H9 (cell line): ENCODE measurements at regions not wholly inside any gene's neighbourhood (a gene's known extent, or its start where the extent isn't known, plus 50 kb on each side); places are given as distances from the start of the nearest gene placed in this dataset.

Source experiments
- DNase-seq: peaks from one replicate; pipeline ENCODE4 v3.0.0-alpha.2; 2017
- H2AFZ ChIP-seq: one replicate; pipeline ENCODE4 v1.6.1; 2013; ENCODE audit warnings: mild to moderate bottlenecking, low read length, control low read depth, moderate library complexity
- H2AK5ac ChIP-seq: 2 replicates; pipeline ENCODE4 v1.6.1; 2013; ENCODE audit warnings: low read length, control low read depth, mixed read lengths; ENCODE audit not compliant: insufficient read length
- H2BK120ac ChIP-seq: one replicate; pipeline ENCODE4 v1.6.1; 2013; ENCODE audit warnings: low read depth, mild to moderate bottlenecking, low read length, control low read depth, inconsistent platforms; ENCODE audit not compliant: poor library complexity, severe bottlenecking
- H2BK12ac ChIP-seq: 2 replicates; pipeline ENCODE4 v1.6.1; 2013; ENCODE audit warnings: low read length, control low read depth, mixed read lengths, low read depth; ENCODE audit not compliant: insufficient read length
- H2BK15ac ChIP-seq: 2 replicates; pipeline ENCODE4 v1.6.1; 2013; ENCODE audit warnings: low read depth, low read length, control low read depth
- H2BK20ac ChIP-seq: one replicate; pipeline ENCODE4 v1.6.1; 2013; ENCODE audit warnings: low read depth, mild to moderate bottlenecking, low read length, control low read depth, inconsistent platforms; ENCODE audit not compliant: poor library complexity, severe bottlenecking
- H2BK5ac ChIP-seq: 2 replicates; pipeline ENCODE4 v1.6.1; 2013; ENCODE audit warnings: low read length, control low read depth, mixed read lengths; ENCODE audit not compliant: insufficient read length
- H3K14ac ChIP-seq: 2 replicates; pipeline ENCODE4 v1.6.1; 2013; ENCODE audit warnings: low read length, control low read depth; ENCODE audit not compliant: insufficient read depth
- H3K18ac ChIP-seq: 2 replicates; pipeline ENCODE4 v1.6.1; 2013; ENCODE audit warnings: low read depth, mild to moderate bottlenecking, mixed read lengths, low read length, control low read depth; ENCODE audit not compliant: insufficient read length
- H3K23ac ChIP-seq: 2 replicates; pipeline ENCODE4 v1.6.1; 2013; ENCODE audit warnings: low read length, control low read depth, mixed read lengths, low read depth; ENCODE audit not compliant: insufficient read length
- H3K23me2 ChIP-seq: 2 replicates; pipeline ENCODE4 v1.6.1; 2013; ENCODE audit warnings: low read depth, mild to moderate bottlenecking, mixed read lengths, low read length, control low read depth; ENCODE audit not compliant: insufficient read length, poor library complexity, severe bottlenecking
- H3K27ac ChIP-seq: 2 replicates; pipeline ENCODE4 v1.5.1; 2013; ENCODE audit warnings: low read length, control low read depth, mixed read lengths, low read depth; ENCODE audit not compliant: insufficient read length
- H3K27me3 ChIP-seq: 2 replicates; pipeline ENCODE4 v1.6.1; 2013; ENCODE audit warnings: low read length, control low read depth, inconsistent platforms; ENCODE audit not compliant: insufficient read depth
- H3K4ac ChIP-seq: 2 replicates; pipeline ENCODE4 v1.6.1; 2013; ENCODE audit warnings: low read depth, mild to moderate bottlenecking, control low read depth, inconsistent platforms, low read length, moderate library complexity
- H3K4me1 ChIP-seq: 2 replicates; pipeline ENCODE4 v1.6.1; 2013; ENCODE audit warnings: low read length, control low read depth, inconsistent platforms; ENCODE audit not compliant: insufficient read depth
- H3K4me2 ChIP-seq: 2 replicates; pipeline ENCODE4 v1.6.1; 2013; ENCODE audit warnings: low read length, control low read depth, mixed read lengths; ENCODE audit not compliant: insufficient read length, insufficient read depth
- H3K56ac ChIP-seq: 2 replicates; pipeline ENCODE4 v1.6.1; 2013; ENCODE audit warnings: low read depth, mild to moderate bottlenecking, mixed read lengths, low read length, control low read depth; ENCODE audit not compliant: insufficient read length
- H3K79me1 ChIP-seq: 2 replicates; pipeline ENCODE4 v1.6.1; 2013; ENCODE audit warnings: low read depth, mild to moderate bottlenecking, moderate library complexity, low read length, control low read depth, inconsistent platforms; ENCODE audit not compliant: insufficient read depth, poor library complexity, severe bottlenecking
- H3K79me2 ChIP-seq: 2 replicates; pipeline ENCODE4 v1.6.1; 2013; ENCODE audit warnings: low read length, control low read depth, inconsistent platforms; ENCODE audit not compliant: insufficient read depth
- H3K9ac ChIP-seq: 2 replicates; pipeline ENCODE4 v1.6.1; 2013; ENCODE audit warnings: low read length, control low read depth, mixed read lengths; ENCODE audit not compliant: insufficient read length; ENCODE audit errors: extremely low read depth
- H3K9me3 ChIP-seq: one replicate; pipeline ENCODE4 v1.6.1; 2013; ENCODE audit warnings: low read depth, low read length, inconsistent platforms; ENCODE audit not compliant: control insufficient read depth
- H3T11ph ChIP-seq: one replicate; pipeline ENCODE4 v1.6.1; 2013; ENCODE audit warnings: mild to moderate bottlenecking, low read length, control low read depth, inconsistent platforms
- H4K20me1 ChIP-seq: one replicate; pipeline ENCODE4 v1.6.1; 2013; ENCODE audit not compliant: control insufficient read depth, insufficient read length, insufficient read depth
- H4K5ac ChIP-seq: 2 replicates; pipeline ENCODE4 v1.6.1; 2013; ENCODE audit warnings: low read depth, mild to moderate bottlenecking, mixed read lengths, low read length, control low read depth; ENCODE audit not compliant: insufficient read length
- H4K8ac ChIP-seq: replicated peaks from 2 replicates; pipeline ENCODE4 v1.6.1; 2013; ENCODE audit warnings: low read length, control low read depth, mixed read lengths, low read depth; ENCODE audit not compliant: insufficient read length
- H4K91ac ChIP-seq: 2 replicates; pipeline ENCODE4 v1.6.1; 2013; ENCODE audit warnings: low read depth, mild to moderate bottlenecking, moderate library complexity, mixed read lengths, low read length, control low read depth; ENCODE audit not compliant: insufficient read length
- H3K27ac Mint-ChIP-seq, 3 experiments: 2 replicates in 2 of 3; 3 replicates in 1 of 3; pipeline ENCODE4 v1.8.0; 2020 to 2021; ENCODE audit warnings: mixed read lengths in 3 of 3, mild to moderate bottlenecking in 1 of 3, moderate library complexity in 1 of 3
- H3K27me3 Mint-ChIP-seq: 2 replicates; pipeline ENCODE4 v1.8.0; 2021; ENCODE audit warnings: low read depth, mild to moderate bottlenecking, moderate library complexity, mixed read lengths
- H3K36me3 Mint-ChIP-seq, 3 experiments: 2 replicates in 2 of 3; 3 replicates in 1 of 3; pipeline ENCODE4 v1.8.0; 2020 to 2021; ENCODE audit warnings: low read depth in 3 of 3, mixed read lengths in 3 of 3; ENCODE audit not compliant: insufficient read depth in 1 of 3
- H3K4me1 Mint-ChIP-seq, 2 experiments: 2 replicates each; pipeline ENCODE4 v1.8.0; 2020; ENCODE audit warnings: mixed read lengths in 2 of 2
- H3K4me3 Mint-ChIP-seq, 2 experiments: 2 replicates in 1 of 2; 3 replicates in 1 of 2; pipeline ENCODE4 v1.8.0; 2020 to 2021; ENCODE audit warnings: mild to moderate bottlenecking in 2 of 2, mixed read lengths in 2 of 2, moderate library complexity in 1 of 2
- H3K9me3 Mint-ChIP-seq, 2 experiments: 2 replicates in 1 of 2; 3 replicates in 1 of 2; pipeline ENCODE4 v1.8.0; 2020; ENCODE audit warnings: mild to moderate bottlenecking in 2 of 2, mixed read lengths in 2 of 2, moderate library complexity in 1 of 2
- CTCF ChIP-seq: fragments of 200-600 bp; sonication (generic); conservative IDR thresholded peaks from 3 replicates; pipeline ENCODE4 v1.8.0; 2021; ENCODE audit warnings: antibody characterized with exemption, mild to moderate bottlenecking
- WGBS: extraction: QIAGEN DNeasy Blood & Tissue Kit; methylation state at CpG from one replicate; pipeline ENCODE4 v1.1.7; 2013; ENCODE audit warnings: missing lambda C conversion rate, low lambda C conversion rate, mixed read lengths; ENCODE audit not compliant: insufficient read length; ENCODE audit errors: extremely low coverage; 5-methylcytosine and 5-hydroxymethylcytosine counted together

- no peak overlapping the region for H3K4ac ChIP-seq
- Mint-ChIP-seq H3K4me3 (no peak overlapping the region), H3K36me3 (no peaks in the 10 kb centered on the region), H3K27me3 (no peaks in the 10 kb centered on the region), H3K9me3 (no peaks in the 10 kb centered on the region), H3K4me1 (peaks cover 4 to 8% of the 10 kb centered on the region in 2 experiments; a peak in 3 of 4 replicates), H3K27ac (no peak overlapping the region)
- H3K4me1 ChIP-seq = no peaks in the 10 kb centered on the region
- H3K9ac ChIP-seq = no peak overlapping the region
- H3K79me2 ChIP-seq = no peaks in the 10 kb centered on the region
- H2BK12ac ChIP-seq = no peak overlapping the region
- H3K4me2 ChIP-seq = no peak overlapping the region
- no peak overlapping the region for H2BK15ac ChIP-seq
- no peaks in the 10 kb centered on the region for H3K27me3 ChIP-seq
- H2BK5ac ChIP-seq = no peak overlapping the region
- no CpG with 5 or more reads among the region's 5 CpGs for WGBS
- H3K56ac ChIP-seq = no peak overlapping the region
- no peak overlapping the region for H2BK20ac ChIP-seq
- no peak overlapping the region for H3K18ac ChIP-seq
- H4K20me1 ChIP-seq = no peaks in the 10 kb centered on the region
- no peak overlapping the region for H4K91ac ChIP-seq
- no peak overlapping the region for H2BK120ac ChIP-seq
- no peak for DNase-seq
- H3K79me1 ChIP-seq = no peaks in the 10 kb centered on the region
- H3T11ph ChIP-seq = no peak overlapping the region
- TF ChIP-seq CTCF = no peak
- H4K8ac ChIP-seq = no peak overlapping the region
- no peak overlapping the region for H3K23ac ChIP-seq
- no peaks in the 10 kb centered on the region for H3K23me2 ChIP-seq
- no peaks in the 10 kb centered on the region for H3K9me3 ChIP-seq
- no peak overlapping the region for H3K14ac ChIP-seq
- no peak overlapping the region for H2AFZ ChIP-seq
- no peak overlapping the region for H4K5ac ChIP-seq
- H2AK5ac ChIP-seq = no peak overlapping the region
- no peak overlapping the region for H3K27ac ChIP-seq
These were observed 295.2 kb upstream of the DIAPH2 start for GRCh38 chrX:96389281-96390047.
